ENCODE measurements at regions not wholly inside any gene's neighbourhood (a gene's known extent, or its start where the extent isn't known, plus 50 kb on each side); places are given as distances from the start of the nearest gene placed in this dataset.

GRCh38 chr18:55647331-55647730 is 59.3 kb upstream of the TCF4 start:
- TF ChIP-seq POLR2A (IDR thresholded peaks at IDR 0.05; ENCODE audit: low read depth, low read length) (no peak), TAF1 (IDR thresholded peaks at IDR 0.05; ENCODE audit: low read depth, low read length) (no peak), POLR2AphosphoS5 (IDR thresholded peaks at IDR 0.05; ENCODE audit: low read depth, low read length) (no peak)

Data from GM12891 (cell line).